ENCODE measurements at regions not wholly inside any gene's neighbourhood (a gene's known extent, or its start where the extent isn't known, plus 50 kb on each side); places are given as distances from the start of the nearest gene placed in this dataset.

DNA sequence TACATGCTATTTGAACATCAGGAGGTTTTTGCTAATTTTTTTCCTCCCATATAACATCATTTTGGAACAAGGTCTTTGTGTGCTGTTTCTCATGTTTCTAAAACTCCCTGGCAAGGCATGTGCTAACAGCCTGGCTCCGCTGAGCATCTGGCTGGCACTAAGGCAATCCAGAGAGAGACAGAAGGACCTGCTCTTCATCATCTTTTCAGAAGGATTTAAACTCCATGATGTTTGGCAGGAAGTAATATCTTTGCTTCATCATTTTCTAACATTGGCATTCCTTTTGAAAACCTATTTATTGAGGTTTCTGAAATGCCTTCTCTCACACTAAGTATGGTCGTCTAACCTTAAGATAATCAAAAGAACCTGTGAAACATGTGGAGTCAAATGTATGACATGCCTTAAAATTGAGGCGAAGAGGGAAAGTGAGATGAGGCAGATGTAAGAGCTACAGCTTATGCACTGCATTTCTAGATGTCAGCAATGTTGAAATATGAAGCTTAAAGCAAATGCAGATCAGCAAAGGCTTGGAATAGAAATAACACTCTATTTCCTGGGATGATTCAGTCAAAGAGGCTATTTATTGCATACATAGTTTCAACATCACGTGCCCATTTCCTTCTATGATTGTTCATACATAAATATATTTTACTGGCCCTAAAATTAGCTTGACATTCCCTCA, 592.0 kb downstream of the ZNF385D start:
- no peak for DNase-seq (ENCODE audit: low spot score)
- intact Hi-C loops (cut with DNase I), result no loop called here

DNA sequence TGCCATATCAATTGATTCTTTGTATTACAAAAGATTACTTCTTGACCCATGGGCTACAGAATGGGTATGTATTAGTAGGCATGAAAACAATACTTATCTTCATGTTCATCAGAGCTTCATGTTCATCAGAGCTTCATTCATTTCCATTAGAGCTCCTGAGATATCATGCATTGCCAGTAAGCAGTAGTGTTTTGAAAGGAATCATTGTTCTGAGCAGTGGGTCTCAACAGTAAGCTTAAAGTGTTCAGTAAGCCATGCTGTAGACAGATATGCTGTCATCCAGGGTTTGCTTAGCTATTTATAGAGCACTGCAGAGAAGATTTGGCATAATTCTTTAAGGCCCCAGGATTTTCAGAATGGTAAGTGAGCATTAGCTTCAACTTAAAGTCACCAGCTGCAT, 596.1 kb downstream of the ZNF385D start:
- DNase-seq (ENCODE audit: low spot score), result no peak
- intact Hi-C loops (cut with DNase I), result no loop called here

DNA sequence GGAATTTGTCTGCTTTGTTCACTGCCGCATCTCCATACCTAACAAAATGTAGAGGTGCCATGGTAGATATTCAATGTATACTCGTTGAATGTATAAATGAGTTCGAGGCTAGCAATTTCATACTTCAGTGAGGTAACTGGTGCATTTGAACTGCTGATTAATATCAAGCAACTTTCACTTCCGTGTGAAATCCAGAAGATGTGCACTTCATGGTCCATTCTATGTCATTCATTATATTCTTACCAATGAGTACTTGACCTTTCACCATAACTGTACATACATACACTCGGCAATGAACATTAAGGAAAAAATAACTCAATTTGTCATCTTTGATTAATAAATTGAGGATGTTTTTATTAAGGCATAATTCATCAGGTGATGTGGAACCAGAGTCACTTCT, 598.5 kb downstream of the ZNF385D start:
- no peak for DNase-seq (ENCODE audit: low spot score)
- intact Hi-C loops (cut with DNase I), result no loop called here

DNA sequence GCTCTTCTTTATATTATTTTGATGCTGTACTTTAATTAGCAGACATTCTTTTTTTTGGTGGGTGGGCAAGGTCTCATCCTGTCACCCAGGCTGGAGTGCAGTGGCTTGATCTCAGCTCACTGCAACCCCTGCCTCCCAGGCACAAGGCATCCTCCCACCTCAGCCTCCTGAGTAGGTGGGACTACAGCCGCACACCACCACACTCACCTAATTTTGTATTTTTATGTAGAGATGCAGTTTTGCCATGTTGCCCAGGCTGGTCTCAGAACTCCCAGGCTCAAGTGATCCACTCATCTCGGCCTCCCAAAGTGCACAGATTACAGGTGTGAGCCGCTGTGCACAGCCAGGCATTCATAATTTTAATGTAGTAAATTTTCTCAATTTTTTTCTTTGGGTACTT, 608.1 kb downstream of the ZNF385D start:
- intact Hi-C loops (cut with DNase I), result no loop called here
- no peak for DNase-seq (ENCODE audit: low spot score)

DNA sequence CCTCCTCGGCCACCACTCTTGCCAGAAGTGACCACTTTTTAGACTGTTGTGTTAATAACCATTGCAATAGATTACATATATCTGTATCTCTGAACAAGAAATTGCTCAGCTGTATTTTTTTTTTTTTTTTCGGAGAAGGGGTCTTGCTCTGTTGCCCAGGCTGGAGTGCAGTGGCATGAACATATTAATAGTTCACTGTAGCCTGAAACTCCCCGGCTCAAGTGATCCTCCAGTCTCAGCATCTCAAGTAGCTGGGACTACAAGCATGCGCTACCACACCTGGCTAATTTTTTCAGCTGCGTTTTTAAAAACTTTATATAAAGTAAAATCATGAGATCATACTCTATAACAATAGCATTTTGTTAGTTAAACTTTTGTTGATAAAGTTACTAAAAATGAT, 609.0 kb downstream of the ZNF385D start:
- no peak for DNase-seq (ENCODE audit: low spot score)
- intact Hi-C loops (cut with DNase I), result no loop called here

DNA sequence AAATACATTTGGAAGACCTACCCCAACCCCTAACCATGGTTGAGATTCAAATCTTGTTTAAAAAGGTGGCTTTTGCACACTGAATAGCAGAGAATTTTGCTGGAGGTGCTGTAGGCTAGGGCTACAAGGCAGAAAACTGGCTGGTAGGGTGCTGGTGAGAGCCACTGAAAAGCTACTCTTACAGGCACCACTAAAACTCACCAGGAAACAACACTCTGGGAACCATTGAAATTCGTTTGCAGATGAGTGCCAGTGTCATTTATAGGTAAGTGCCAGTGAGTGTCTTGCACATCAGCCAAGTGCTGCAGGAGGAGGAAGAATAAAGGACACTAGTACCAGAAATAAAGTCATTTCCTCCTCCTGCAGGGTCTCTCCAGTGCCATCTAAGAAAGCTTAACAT, 610.2 kb downstream of the ZNF385D start:
- DNase-seq (ENCODE audit: low spot score), result no peak

DNA sequence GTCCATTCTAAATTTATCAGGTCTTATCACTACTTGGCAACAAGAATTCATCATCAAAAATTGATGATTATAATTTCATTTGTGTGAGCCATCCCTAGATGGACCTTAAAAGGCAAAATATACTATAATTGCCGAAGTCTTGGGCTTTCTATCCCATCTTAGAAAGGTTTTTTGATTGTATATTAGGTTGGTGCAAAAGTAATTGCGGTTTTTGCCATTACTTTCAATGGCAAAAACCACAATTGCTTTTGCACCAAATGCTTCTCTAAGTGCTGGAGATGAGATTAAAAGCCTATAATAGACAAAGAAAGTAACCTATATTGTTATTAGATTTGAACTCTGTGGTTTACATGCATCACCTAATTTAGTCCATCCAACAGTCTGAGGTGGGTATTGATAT, 612.9 kb downstream of the ZNF385D start:
- no peak for DNase-seq (ENCODE audit: low spot score)
- intact Hi-C loops (cut with DNase I), result no loop called here

More for the DNA sequence above, 610.2 kb downstream of the ZNF385D start:
- intact Hi-C loops (cut with DNase I), result no loop called here

DNA sequence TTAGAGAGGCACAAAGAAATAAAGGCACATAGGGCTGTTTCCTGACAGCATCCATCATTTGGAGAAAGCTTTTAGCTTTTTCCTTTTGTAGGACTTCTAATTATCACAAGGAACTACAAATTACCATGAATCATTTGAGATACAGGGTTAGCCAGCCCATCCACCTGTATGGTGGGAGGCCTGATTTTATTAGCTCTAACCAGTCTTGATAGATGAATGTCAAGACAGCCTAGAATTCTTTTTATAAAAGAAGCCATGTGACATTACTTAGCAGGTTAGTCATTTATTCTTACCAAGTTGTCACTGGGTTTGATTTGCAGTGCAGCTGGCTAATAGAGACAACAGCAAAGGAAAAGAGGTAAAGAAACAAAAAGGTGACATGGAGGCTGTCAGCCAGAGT, 618.1 kb downstream of the ZNF385D start:
- intact Hi-C loops (cut with DNase I), result no loop called here
- no peak for DNase-seq (ENCODE audit: low spot score)

DNA sequence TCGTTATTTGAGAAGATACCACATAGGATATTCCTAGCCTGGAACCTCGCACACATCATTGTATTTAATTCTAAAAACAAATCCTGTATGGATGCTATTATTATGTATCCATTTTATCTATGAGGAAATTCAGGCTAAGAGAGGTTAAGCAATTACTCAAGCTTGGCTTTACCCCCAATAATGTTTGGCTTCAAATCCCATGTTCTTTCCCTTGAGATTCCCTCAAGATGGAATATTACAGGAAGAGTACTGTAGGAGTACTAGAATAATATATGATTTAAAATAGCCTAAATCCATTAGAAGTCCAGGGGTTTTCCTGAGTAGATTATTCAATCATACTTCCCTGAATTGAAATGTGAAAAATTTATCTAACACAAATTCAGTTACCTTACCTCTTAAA, 630.2 kb downstream of the ZNF385D start:
- intact Hi-C loops (cut with DNase I), result no loop called here
- DNase-seq (ENCODE audit: low spot score), result no peak

DNA sequence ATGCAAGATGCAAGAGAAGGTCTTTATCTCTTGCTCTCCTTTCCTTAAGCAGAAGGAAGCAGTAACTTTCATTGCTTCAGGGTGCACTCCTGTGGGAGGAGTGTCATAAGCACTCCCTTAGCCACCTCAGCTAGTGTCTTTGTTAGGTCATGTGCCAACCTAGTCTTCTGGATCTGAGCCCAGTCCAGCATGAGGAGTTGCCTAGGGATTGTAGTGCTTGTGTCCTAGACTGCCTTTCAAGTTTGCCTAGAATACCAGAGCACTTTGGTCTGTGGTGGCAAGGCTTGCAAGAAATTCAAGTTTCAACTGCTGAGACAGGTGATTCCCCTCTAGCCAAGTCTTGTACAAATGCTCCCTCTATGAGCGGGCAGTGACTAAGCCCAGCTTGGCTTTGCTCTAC, 633.6 kb downstream of the ZNF385D start:
- intact Hi-C loops (cut with DNase I), result no loop called here
- DNase-seq (ENCODE audit: low spot score), result no peak

DNA sequence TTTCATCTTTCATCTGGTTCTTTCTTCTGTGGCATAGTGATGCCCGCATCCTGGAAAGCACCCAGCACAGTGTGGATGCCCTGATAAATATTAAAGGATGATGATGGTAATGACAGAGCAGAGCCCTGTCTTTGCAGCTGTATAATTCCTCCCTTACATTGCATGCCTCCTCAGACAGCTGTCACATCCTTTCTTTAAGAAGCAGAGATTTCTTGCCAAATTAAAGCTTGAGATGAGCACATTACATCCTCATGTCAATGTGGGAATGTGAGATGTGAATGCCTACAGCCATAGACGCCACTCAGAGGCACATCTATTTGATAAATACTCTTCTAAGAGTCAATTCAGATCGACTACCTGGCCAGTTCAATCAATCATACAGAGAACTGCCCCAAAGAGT, 642.0 kb downstream of the ZNF385D start:
- DNase-seq (ENCODE audit: low spot score), result no peak
- intact Hi-C loops (cut with DNase I), result no loop called here

DNA sequence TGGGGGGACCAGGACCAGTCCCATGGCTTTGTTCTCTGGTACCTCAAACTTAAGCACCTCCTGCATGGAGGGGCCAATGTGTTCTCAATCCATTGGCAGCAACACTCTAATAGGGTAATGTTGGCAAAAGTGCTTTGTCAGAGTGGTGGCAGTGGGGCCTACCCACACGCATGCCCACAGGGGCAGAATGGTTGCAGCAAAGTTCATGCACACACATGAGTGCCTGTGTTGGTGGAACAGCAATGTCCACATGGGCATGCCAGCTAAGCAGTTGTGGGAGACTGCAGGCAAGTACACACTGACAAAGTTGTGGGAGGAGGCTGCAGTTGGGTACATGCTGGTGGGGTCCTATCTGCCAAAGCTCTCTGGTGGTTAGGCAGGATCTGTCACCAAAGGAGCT, 645.2 kb downstream of the ZNF385D start:
- DNase-seq (ENCODE audit: low spot score), result no peak
- intact Hi-C loops (cut with DNase I), result no loop called here

DNA sequence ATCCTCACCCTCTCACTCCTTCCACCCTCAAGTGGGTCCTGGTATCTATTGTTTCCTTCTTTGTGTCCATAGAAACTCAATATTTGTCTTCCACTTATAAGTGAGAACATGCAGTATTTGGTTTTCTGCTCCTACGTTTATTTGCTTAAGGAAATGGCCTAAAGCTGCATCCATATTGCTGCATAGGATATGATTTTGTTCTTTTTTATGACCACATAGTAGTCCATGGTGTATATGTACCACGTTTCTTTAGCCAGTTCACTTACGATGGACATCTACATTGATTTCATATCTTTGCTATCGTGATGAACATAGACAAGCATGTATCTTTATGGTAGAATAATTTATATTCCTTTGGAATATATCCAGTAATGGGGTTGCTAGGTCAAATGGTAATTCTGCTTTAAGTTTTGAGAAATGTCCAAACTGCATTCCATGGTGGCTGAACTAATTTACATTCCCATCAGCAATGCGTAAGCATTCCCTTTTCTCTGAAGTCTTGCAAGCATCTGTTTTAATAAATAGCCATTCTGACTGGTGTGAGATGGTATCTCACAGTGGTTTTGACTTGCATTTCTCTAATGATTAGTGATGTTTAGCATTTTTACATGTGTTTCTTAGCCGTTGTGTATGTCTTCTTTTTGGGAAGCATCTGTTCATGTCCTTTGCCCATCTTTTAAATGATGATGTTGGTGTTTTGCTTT, 650.2 kb downstream of the ZNF385D start:
- intact Hi-C loops (cut with DNase I), result no loop called here
- DNase-seq (ENCODE audit: low spot score), result no peak

DNA sequence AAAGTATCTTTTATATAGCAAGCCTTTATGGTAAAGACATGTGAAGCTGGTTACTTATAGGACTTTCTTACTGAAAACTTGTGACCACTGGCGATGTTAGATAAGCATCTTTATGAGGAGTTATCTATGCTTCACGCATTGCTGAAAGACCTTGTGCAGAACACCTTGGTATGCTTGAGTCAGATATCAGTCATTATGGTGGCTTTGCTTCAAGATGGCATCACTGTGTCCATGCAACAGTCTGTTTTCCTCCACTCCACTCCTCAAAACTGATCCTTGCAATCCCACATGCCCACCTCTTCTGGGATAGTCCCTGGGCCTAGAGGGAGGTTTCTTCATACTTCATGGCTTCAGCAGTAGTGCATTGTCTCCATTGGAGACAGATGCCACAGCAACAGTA, 656.3 kb downstream of the ZNF385D start:
- intact Hi-C loops (cut with DNase I), result no loop called here
- no peak for DNase-seq (ENCODE audit: low spot score)

DNA sequence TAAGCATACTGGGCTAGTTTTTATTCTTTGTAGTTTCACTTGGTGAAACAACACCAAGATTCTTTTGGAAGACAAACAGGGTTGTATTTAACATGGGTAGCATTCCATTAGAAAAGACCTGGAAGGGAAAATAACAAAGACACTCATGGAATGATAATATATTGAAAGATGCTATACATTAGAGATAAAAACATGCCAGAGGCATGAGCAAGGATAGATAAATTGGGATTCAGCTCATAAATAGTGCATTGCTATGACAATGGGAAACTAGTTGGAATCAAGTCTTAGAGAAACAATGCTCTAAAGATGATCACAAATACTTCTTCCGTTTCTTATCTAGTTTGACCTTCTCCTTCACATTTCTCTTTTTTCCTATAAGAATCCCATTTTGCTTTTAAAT, 677.4 kb downstream of the ZNF385D start:
- intact Hi-C loops (cut with DNase I), result no loop called here
- no peak for DNase-seq (ENCODE audit: low spot score)

DNA sequence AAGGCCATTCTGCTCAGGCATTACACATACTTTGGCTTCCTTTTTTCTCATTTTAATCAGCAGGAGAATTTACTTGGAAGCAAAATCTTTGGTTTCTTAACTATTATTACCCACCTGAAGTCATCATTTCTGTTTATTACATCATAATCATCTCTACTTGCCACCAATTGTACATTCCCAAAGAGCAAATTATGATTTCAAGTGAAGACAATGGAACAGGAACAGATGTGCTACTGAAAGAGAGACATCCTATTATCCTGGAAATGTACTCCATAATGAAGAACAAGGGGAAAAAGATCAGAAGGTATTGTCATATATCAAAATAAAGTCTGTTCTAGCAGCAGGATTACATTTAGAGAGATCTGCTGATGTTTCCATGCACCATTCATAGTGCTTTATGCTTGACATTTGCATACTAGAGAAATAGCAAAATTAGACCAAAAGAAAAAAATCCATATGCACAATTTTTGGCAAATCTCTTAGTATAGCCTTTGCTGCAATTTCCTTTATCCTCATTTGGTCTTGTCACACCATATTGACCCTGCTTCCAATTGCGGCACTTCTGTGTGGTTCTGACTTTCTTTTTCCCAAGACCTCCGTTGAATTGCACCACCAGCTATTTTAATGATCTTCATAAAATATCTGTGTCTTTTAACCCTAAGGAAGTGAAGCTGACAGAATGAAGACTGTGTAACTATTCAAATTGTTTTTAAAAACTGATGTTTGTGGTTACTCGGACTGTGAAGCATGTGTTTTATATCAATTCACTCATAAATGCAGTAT, 683.8 kb downstream of the ZNF385D start:
- no peak for DNase-seq (ENCODE audit: low spot score)
- intact Hi-C loops (cut with DNase I), result no loop called here

DNA sequence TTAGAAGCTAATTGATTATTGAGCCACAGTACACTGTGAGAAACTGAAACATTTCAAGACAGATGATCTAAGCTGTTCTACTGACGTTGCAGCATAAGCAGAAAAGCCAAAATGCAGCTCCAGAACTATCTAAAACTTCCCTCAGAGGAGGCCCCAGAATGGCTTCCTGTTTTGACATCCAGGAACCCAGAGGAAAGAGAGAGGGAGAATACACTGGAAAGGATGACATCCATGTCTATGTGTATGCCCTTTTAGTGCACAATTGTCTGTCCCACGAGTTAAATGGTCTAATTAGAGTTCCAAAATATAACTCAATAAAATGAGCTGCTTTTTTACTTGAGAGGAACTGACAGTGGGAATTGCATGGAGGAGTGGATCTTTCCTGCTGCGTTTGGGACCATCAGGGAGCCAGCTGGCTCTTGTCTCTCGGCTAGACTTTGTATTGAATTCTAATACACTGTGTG, 688.1 kb downstream of the ZNF385D start:
- DNase-seq (ENCODE audit: low spot score), result no peak
- intact Hi-C loops (cut with DNase I), result no loop called here

DNA sequence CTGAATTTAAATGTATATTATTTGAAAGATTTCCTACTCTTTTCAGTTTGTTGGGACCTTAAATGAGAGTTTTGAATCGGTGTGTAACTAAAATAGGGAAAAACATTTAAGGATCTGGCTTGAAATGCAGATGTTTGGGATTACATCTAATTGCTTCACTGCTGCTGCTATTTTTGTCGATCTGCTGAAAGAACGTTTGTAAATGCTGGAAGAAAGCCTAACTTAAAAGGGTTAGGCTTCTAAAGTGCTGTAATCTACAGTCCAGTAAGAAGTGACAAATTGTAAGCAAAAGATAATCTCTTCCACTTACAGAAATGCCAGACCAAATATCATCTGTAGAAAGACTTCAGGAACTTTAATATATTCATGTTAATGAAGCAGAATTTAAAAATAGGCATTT, 691.6 kb downstream of the ZNF385D start:
- DNase-seq (ENCODE audit: low spot score), result no peak
- intact Hi-C loops (cut with DNase I), result no loop called here

DNA sequence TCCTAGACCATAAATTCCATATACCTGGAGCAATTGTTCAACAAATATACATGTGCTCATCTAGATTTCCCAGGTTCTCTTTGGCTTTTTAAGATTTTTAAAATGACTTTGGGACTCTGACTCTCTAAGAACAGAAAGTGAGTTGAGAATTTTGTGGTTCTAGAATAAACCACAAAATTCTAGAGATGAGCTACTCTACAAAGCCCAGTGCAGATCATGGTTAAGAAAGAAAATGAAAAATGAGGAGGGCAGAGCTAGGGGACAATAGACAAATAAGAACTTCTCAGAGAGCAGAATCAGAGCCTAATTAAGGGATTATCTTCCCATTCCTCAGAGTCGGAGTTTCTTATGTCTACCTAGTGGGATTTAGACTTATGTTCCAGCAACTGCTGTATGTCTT, 694.7 kb downstream of the ZNF385D start:
- no peak for DNase-seq (ENCODE audit: low spot score)
- intact Hi-C loops (cut with DNase I), result no loop called here

DNA sequence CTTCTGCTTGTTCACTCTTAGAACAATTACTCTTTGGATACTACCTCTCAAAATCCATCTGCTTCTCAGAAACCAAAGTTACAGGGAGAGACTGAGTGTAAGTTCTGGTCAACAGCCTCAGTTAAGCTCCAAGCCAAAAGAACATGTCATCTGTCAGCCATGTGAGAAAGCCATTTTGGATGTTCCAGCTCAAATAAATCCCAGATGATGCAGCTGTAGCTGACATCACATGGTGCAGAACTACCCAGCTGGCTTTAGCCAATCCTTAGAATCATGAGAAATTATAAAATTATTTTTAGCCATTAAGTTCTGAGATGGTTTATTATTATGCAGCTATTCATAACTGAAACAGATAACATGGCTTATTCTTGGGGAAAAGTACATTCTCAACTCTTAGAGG, 696.0 kb downstream of the ZNF385D start:
- intact Hi-C loops (cut with DNase I), result no loop called here
- DNase-seq (ENCODE audit: low spot score), result no peak

DNA sequence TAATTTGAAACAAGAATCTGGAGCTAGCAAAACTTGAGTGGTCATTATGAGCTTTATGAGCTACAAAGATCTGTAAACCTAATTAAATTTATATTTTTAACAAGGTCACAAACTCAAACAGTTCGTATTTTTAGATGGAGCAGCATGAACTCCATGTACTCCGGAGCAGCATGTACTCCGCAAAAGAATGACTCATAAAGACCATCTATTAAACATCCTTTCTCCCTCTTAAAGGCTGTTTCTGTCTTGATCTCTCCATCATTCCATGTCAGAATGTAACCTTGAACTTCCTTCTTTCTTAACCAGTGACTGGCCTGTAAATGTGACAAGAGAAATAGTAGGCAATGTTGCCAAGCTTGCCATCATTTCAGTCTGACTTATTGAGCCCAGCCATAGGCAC, 696.9 kb downstream of the ZNF385D start:
- intact Hi-C loops (cut with DNase I), result no loop called here
- DNase-seq (ENCODE audit: low spot score), result no peak
